GM10248 (cell line): ENCODE measurements at regions not wholly inside any gene's neighbourhood (a gene's known extent, or its start where the extent isn't known, plus 50 kb on each side); places are given as distances from the start of the nearest gene placed in this dataset.

Experiments used
- CTCF ChIA-PET: fragments of 300-600 bp; sonication (Branson Sonifier 250); formaldehyde crosslinking; extraction: SDS; loops from one replicate; lab custom pipeline; 2021; ENCODE audit warnings: antibody characterized with exemption; lab: Yijun Ruan, JAX
- POLR2A ChIA-PET: fragments of 350-650 bp; sonication (Branson Sonifier 250); formaldehyde crosslinking; extraction: SDS; loops from one replicate; lab custom pipeline; 2020; ENCODE audit warnings: antibody characterized with exemption; lab: Yijun Ruan, JAX
- DNase-seq: peaks from one replicate; pipeline ENCODE4 v3.0.0; 2012; ENCODE audit errors: extremely low spot score
- CTCF ChIP-seq: IDR thresholded peaks from 2 replicates; pipeline ENCODE4 v1.5.1; 2012; ENCODE audit warnings: mild to moderate bottlenecking, low read depth; ENCODE audit errors: extremely low read depth, missing control alignments, control extremely low read depth

DNA sequence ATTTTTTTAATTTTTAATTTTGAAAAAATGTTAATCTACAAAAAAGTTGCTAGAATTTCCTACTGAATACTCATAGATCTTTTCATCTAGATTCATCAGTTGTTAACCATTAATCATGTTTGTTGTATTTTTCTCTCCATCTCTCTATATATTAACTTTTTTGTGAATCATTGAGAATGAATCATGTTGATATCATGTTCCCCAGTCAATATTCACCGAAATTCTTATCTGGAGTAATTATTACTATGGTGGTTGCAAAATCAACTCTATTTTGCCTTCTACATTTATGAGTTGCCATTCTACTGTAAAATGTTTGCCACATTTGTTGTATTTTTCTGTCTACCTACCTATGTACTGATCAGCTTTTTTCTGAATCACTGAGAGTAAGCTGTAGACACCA, 154.0 kb downstream of the SPP2 start:
- CTCF ChIA-PET = no interaction called here
- TF ChIP-seq CTCF = no peak
- POLR2A ChIA-PET = no interaction called here
- DNase-seq = no peak

- DNase-seq = no peak
- POLR2A ChIA-PET = no interaction called here
- TF ChIP-seq CTCF = no peak
- CTCF ChIA-PET = no interaction called here
Measured at GRCh38 chr2:234203135-234203984, 152.9 kb downstream of the SPP2 start.

DNA sequence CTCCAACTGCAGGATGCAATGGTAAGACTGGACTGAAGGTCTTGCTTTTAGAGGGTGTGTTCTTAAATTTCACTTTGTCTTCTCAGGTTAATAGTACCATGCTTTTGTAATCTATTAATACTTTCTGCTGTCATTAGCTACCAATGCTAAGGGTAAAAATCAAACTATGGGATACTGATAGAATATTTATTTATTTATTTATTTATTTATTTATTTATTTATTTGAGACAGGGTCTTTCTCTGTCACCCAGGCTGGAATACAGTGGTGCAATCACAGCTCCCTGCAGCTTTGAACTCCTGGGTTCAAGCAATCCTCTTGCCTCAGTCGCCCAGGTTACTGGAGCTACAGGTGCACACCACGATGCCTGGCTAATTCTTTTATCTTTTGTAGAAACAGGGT, 152.1 kb downstream of the SPP2 start:
- CTCF ChIA-PET = no interaction called here
- no peak for TF ChIP-seq CTCF
- DNase-seq = no peak
- POLR2A ChIA-PET = no interaction called here

- ChIA-PET POLR2A (no interaction called here), CTCF (no interaction called here)
- no peak for TF ChIP-seq CTCF
- DNase-seq = no peak
Measured at GRCh38 chr2:234199996-234200395, 149.5 kb downstream of the SPP2 start.

DNA sequence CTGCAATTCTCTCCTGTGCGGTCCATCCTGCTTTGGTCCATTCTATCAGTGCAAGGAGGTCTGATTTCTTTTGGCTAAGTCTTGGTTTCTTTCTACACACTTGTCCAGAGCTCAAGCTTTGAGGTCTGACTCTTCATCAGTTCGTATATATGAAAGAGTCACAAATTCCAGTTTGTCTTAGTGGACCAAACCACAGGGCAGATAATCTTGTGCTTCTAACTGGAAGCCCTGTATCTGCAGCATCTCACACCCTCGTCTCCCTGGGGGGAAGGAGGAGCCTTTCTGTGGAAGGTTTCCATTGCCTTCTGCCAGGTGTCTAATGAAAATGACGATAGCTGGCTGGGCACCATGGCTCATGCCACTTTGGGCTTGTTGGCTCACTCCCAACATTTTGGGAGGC, 148.5 kb downstream of the SPP2 start:
- no peak for TF ChIP-seq CTCF
- POLR2A ChIA-PET = no interaction called here
- CTCF ChIA-PET = no interaction called here
- no peak for DNase-seq

DNA sequence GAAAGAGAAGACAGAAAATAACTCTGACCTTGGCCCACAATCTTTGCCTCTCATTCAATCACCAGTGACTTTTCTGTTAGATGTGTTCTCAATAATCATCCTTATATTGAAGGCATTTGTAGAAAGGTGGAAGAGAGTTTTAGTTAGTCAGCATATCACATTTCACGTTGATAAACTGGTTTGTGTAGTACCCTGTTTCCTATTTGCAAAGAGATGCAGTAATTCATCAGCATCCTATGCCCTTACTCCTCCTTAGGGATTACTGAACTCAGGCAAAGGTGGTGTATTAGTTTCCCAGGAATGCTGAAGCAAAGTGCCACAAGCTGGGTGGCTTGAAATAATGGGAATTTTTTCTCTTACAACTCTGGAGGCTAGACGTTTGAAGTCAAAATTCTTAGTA, 145.0 kb downstream of the SPP2 start:
- no peak for TF ChIP-seq CTCF
- ChIA-PET CTCF (interaction anchor here (1.2 kb wide), 1 partner anchor 24 kb away, joined by 3 read pairs; no protein-coding TSS in a partner anchor), POLR2A (no interaction called here)
- no peak for DNase-seq
